ENCODE measurements at regions not wholly inside any gene's neighbourhood (a gene's known extent, or its start where the extent isn't known, plus 50 kb on each side); places are given as distances from the start of the nearest gene placed in this dataset.

- in situ Hi-C loops (cut with MboI; ENCODE audit: low sequenced_read_pairs) = no loop called here
- no peaks in the 10 kb centered on the region for H3K9me1 ChIP-seq (ENCODE audit: insufficient read depth, low read length)
- no peak overlapping the region for H2AFZ ChIP-seq (replicated peaks; ENCODE audit: low read length, poor library complexity)
- H3K14ac ChIP-seq (replicated peaks; ENCODE audit: low read depth, low read length) = no peak overlapping the region
- no peak overlapping the region for H3K4me3 ChIP-seq (ENCODE audit: insufficient read depth, low read depth, low read length)
- peak overlapping the region; percentile 90; the same call in 1 of the 2 replicates for H4K5ac ChIP-seq (ENCODE audit: low read depth, low read length)
- no peak overlapping the region for H2BK5ac ChIP-seq (ENCODE audit: low read depth, low read length, poor library complexity, severe bottlenecking)
- H3K27ac ChIP-seq (ENCODE audit: insufficient read depth, low read length) = no peak overlapping the region
- H3K23ac ChIP-seq (ENCODE audit: low read depth, low read length) = no peak overlapping the region
- H3K27me3 ChIP-seq (ENCODE audit: control insufficient read depth, insufficient read depth, low read length) = no peaks in the 10 kb centered on the region
- ChIA-PET POLR2A (ENCODE audit: unreplicated experiment) (no interaction called here), CTCF (interaction anchor here (1.0 kb wide), 1 partner anchor 23 kb away, joined by 3 read pairs; no protein-coding TSS in a partner anchor)
- H3K9ac ChIP-seq (ENCODE audit: low read depth, low read length) = no peak overlapping the region
- BruUV-seq (replicated peaks) = no TSS peak
- H3K18ac ChIP-seq (ENCODE audit: low read depth, low read length) = peak overlapping the region; percentile 88
- no peak for ATAC-seq (ENCODE audit: low read depth)
- H2BK120ac ChIP-seq (ENCODE audit: low read depth, low read length) = 0 out of 2 replicates have a peak overlapping the region, but pooled peaks have one; percentile 42
- H3K4ac ChIP-seq (ENCODE audit: low read depth, low read length) = no peak overlapping the region
- H4K20me1 ChIP-seq (ENCODE audit: insufficient read depth, low read length) = no peaks in the 10 kb centered on the region
- peaks cover 0 to 4% of the 10 kb centered on the region in 2 experiments; a peak in 1 of 4 replicates for H3K79me1 ChIP-seq (ENCODE audit: low read depth in 1 of 2, low read length in 2 of 2)
- H2AK5ac ChIP-seq (ENCODE audit: low read depth, low read length) = peak overlapping the region; percentile 44
- H3K56ac ChIP-seq (ENCODE audit: extremely low read depth, insufficient read depth, low read length) = no peak overlapping the region
- no peaks in the 10 kb centered on the region for H3K9me3 ChIP-seq (ENCODE audit: control insufficient read depth, insufficient read depth, low read length)
- H4K8ac ChIP-seq (ENCODE audit: low read depth in 2 of 2, low read length in 2 of 2) = peak overlapping the region in 1 of 2 experiments; percentile 31; a peak in 1 of 4 replicates
- peaks cover 15% of the 10 kb centered on the region for H3K4me1 ChIP-seq (ENCODE audit: control insufficient read depth, insufficient read depth, low read length)
- dilution Hi-C loops (cut with HindIII; ENCODE audit: low sequenced_read_pairs, unreplicated experiment) = no loop called here
- TF ChIP-seq MXI1 (IDR thresholded peaks at IDR 0.05; ENCODE audit: borderline replicate concordance, low read depth, low read length) (no peak), CTCF (conservative IDR thresholded peaks at IDR 0.05; ENCODE audit: low read depth, low read length) (no peak), BHLHE40 (IDR thresholded peaks at IDR 0.05; ENCODE audit: low read depth, low read length) (no peak), SMC3 (IDR thresholded peaks at IDR 0.05; ENCODE audit: low read depth, low read length) (no peak), USF2 (IDR thresholded peaks at IDR 0.05; ENCODE audit: low read depth, low read length) (no peak), MAFK (IDR thresholded peaks at IDR 0.05; ENCODE audit: low read depth, low read length) (no peak), RFX5 (IDR thresholded peaks at IDR 0.05; ENCODE audit: low read depth, low read length) (no peak), FOS (IDR thresholded peaks at IDR 0.05; ENCODE audit: low read depth, low read length) (no peak), ELK1 (IDR thresholded peaks at IDR 0.05; ENCODE audit: borderline replicate concordance, low read depth, low read length) (no peak), RAD21 (IDR thresholded peaks at IDR 0.05; ENCODE audit: low read length) (no peak)
- H2BK20ac ChIP-seq (ENCODE audit: low read depth, low read length) = 0 out of 2 replicates have a peak overlapping the region, but pooled peaks have one; percentile 30
- intact Hi-C loops (cut with micrococcal nuclease) = no loop called here
- H4K91ac ChIP-seq (ENCODE audit: insufficient read depth, low read depth, low read length) = peak overlapping the region; percentile 2; the same call in 1 of the 2 replicates
- 90% methylated on average over 2 of the region's 8 CpGs; no CpG with 5 or more reads in 1 of the 2 experiments for WGBS, 2 experiments (ENCODE audit: extremely low coverage in 2 of 2, insufficient read length in 1 of 2)
- H2BK15ac ChIP-seq (ENCODE audit: low read depth, low read length) = peak overlapping the region; percentile 84; the same call in 2 of the 3 replicates
- no peak for DNase-seq
- no peak overlapping the region for H3K4me2 ChIP-seq (ENCODE audit: low read depth, low read length)
- H2AK9ac ChIP-seq (replicated peaks; ENCODE audit: low read depth, low read length, poor library complexity) = no peak overlapping the region
- no peaks in the 10 kb centered on the region for H3K36me3 ChIP-seq (ENCODE audit: control insufficient read depth, insufficient read depth, low read length)
Measured at GRCh38 chr14:61992139-61992538, 229.9 kb downstream of the SNAPC1 start.

All from IMR-90 (cell line).